AG04450 (cell line): ENCODE measurements at regions not wholly inside any gene's neighbourhood (a gene's known extent, or its start where the extent isn't known, plus 50 kb on each side); places are given as distances from the start of the nearest gene placed in this dataset.
"Not testable (repeated sequence)": the region's sequence is repeated elsewhere in the genome, so short reads cannot be mapped to it uniquely, and the experiment has no call there.

Source experiments
- CTCF ChIA-PET: fragments of 300-600, 350-600 bp; formaldehyde crosslinking; extraction: SDS; loops from one replicate; lab custom pipeline; 2022; ENCODE audit warnings: antibody characterized with exemption, inconsistent platforms; lab: Charles Lee
- POLR2A ChIA-PET: fragments of 350-600 bp; formaldehyde crosslinking; extraction: SDS; loops from one replicate; lab custom pipeline; 2021; ENCODE audit warnings: antibody characterized with exemption, inconsistent platforms; lab: Yijun Ruan, JAX
- DNase-seq: peaks from one replicate; pipeline ENCODE4 v3.0.0-alpha.2; 2011; ENCODE audit warnings: low read depth, low spot score
- H3K27ac ChIP-seq: one replicate; pipeline ENCODE4 v1.5.1; 2012; ENCODE audit warnings: low read depth, low read length, control low read depth
- H3K27me3 ChIP-seq: one replicate; pipeline ENCODE4 v1.6.0; 2012; ENCODE audit warnings: low read length; ENCODE audit not compliant: control insufficient read depth, insufficient read depth
- H3K4me3 ChIP-seq: 2 replicates; pipeline ENCODE4 v1.5.1; 2011; ENCODE audit warnings: mild to moderate bottlenecking, low read depth, low read length, control low read depth
- H3K9me3 ChIP-seq: 2 replicates; pipeline ENCODE4 v1.5.1; 2012; ENCODE audit warnings: low read length; ENCODE audit not compliant: control insufficient read depth, insufficient read depth
- TF ChIP-seq, protein P1 (sequence below): IDR thresholded peaks from 2 replicates; pipeline ENCODE4 v1.5.1; 2011; ENCODE audit warnings: low read depth, low read length, control low read depth, inconsistent platforms

DNA sequence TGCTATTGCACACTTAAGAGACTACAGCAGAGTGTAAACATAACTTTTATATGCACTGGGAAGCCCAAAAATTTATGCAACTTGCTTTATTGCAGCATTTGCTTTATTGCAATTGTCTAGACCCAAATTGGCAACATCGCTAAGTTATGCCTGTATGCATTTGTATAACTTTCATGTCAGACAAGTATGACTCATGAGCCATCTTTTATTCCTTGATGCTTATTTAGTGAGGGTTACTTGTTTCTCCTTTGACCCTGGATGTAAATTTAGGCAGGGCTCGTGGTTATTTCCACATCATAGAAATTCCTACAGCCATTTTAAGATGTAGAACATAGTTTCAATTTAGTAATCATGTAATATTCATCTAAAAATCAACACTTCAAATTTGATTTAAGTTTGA is 130.3 kb upstream of the LY86 start:
- peaks cover 20% of the 10 kb centered on the region; the same call in 1 of the 2 replicates for H3K9me3 ChIP-seq
- no peak overlapping the region for H3K4me3 ChIP-seq
- no peaks in the 10 kb centered on the region for H3K27me3 ChIP-seq
- ChIA-PET CTCF (no interaction called here), POLR2A (no interaction called here)
- TF ChIP-seq, protein P1, sequence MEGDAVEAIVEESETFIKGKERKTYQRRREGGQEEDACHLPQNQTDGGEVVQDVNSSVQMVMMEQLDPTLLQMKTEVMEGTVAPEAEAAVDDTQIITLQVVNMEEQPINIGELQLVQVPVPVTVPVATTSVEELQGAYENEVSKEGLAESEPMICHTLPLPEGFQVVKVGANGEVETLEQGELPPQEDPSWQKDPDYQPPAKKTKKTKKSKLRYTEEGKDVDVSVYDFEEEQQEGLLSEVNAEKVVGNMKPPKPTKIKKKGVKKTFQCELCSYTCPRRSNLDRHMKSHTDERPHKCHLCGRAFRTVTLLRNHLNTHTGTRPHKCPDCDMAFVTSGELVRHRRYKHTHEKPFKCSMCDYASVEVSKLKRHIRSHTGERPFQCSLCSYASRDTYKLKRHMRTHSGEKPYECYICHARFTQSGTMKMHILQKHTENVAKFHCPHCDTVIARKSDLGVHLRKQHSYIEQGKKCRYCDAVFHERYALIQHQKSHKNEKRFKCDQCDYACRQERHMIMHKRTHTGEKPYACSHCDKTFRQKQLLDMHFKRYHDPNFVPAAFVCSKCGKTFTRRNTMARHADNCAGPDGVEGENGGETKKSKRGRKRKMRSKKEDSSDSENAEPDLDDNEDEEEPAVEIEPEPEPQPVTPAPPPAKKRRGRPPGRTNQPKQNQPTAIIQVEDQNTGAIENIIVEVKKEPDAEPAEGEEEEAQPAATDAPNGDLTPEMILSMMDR: no peak
- H3K27ac ChIP-seq: no peak overlapping the region
- no peak for DNase-seq

DNA sequence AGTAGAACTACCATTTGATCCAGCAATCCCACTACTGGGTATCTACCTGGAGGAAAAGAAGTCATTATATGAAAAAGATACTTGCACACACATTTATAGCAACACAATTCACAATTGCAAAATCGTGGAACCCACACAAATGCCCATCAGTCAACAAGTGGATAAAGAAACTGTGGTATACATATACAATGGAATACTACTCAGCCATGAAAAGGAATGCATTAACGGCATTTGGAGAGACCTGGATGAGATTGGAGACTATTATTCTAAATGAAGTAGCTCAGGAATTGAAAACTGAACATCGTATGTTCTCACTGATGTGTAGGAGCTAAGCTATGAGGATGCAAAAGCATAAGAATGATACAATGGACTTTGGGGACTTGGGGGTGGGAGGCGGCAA is 128.6 kb upstream of the LY86 start:
- peaks cover 16% of the 10 kb centered on the region for H3K9me3 ChIP-seq
- H3K4me3 ChIP-seq, H3K27ac ChIP-seq, DNase-seq, POLR2A ChIA-PET, CTCF ChIA-PET, H3K27me3 ChIP-seq: not testable (repeated sequence)

DNA sequence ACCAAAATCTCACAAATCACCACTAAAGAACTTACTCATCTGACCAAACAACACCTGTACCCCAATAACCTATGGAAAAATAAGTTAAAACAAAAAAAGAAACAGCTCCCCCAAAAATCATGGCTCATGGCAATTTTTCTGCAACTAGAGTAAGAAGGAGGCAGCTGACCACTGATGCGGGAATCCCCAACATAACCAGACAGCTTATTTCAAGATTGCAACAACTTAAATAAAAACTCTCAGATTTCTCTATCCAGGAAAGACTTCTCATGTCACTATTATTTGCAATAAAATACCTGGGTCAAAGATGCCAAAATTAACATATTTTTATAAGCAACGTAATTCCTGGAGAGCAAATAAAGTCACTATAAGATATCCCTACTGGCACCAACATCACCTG is 128.1 kb upstream of the LY86 start:
- Histone ChIP-seq H3K27ac (no peak overlapping the region), H3K4me3 (no peak overlapping the region), H3K9me3 (peaks cover 14% of the 10 kb centered on the region), H3K27me3 (no peaks in the 10 kb centered on the region)
- TF ChIP-seq, protein P1: no peak
- no peak for DNase-seq
- ChIA-PET POLR2A (no interaction called here), CTCF (no interaction called here)

DNA sequence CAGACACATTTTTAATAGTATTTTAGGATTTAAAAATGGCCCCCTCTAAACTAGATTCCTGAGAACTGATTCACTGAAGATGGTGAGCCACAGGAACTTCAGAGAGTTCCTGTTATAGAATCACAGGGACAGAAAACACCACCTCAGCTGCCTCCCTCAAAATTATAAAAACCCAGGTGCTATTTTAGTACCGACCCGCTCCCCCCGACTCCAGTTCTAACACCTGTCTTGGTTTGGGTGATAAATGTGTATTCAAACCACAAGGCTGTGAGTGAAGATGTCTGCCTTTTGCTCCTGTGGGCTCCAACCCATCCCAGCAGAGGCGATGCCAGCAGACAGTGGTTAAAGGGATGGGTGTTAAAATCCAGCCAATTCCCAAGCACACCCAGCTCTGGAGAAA is 127.4 kb upstream of the LY86 start:
- TF ChIP-seq, protein P1: no peak
- H3K27ac ChIP-seq: no peak overlapping the region
- H3K4me3 ChIP-seq: no peak overlapping the region
- ChIA-PET POLR2A (no interaction called here), CTCF (no interaction called here)
- DNase-seq: no peak
- H3K27me3 ChIP-seq: no peaks in the 10 kb centered on the region
- H3K9me3 ChIP-seq: peaks cover 13% of the 10 kb centered on the region

DNA sequence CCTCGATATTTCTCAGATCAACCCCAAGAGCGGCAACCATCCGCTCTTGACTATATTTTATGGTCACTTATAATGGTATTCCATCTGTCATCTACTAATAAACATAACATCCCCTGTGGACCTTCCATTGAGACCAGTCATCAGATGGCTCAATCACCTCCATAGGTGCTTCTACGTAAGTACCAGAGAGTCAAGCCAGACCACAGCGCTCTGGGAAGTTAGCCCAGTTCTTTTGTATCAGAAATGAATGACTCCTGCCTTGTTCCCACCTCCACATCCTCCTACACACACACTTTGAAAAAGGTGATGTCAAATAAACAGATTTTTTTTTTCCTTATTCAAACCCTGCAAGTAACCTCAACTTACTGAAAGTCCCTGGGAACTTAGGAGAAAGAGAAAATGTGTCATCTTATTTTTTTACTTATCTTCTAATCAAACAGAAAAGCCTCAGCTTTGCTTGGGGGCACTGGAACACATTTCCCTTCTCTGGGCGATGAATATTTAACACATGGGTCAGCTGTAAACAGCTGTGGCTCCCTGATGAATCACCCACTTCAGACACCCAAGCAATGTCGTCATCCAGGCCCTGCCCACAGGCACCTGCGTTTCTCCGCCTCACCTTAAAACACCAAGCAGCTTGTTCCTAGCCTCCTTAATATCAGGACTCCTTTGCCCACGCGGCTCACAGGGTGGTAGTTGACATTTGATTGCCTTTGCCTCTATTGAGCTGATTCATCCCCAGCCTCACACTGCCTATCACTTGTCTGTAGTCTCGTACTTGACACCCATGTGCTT is 121.4 kb upstream of the LY86 start:
- Histone ChIP-seq H3K9me3 (peaks cover 29% of the 10 kb centered on the region), H3K27ac (no peak overlapping the region), H3K4me3 (no peak overlapping the region), H3K27me3 (no peaks in the 10 kb centered on the region)
- TF ChIP-seq, protein P1: no peak
- no peak for DNase-seq
- CTCF ChIA-PET: no interaction called here
- POLR2A ChIA-PET: no interaction called here
